Osteoblast (primary cell): ENCODE measurements at regions not wholly inside any gene's neighbourhood (a gene's known extent, or its start where the extent isn't known, plus 50 kb on each side); places are given as distances from the start of the nearest gene placed in this dataset.

Experiments
- DNase-seq: peaks from one replicate; pipeline ENCODE4 v3.0.0; 2011; ENCODE audit warnings: low spot score, mixed read lengths; ENCODE audit not compliant: insufficient read length; ENCODE audit errors: missing footprints
- H2AFZ ChIP-seq: 2 replicates; pipeline ENCODE4 v1.6.0; 2011; ENCODE audit warnings: mild to moderate bottlenecking, low read length
- H3K27ac ChIP-seq: 2 replicates; pipeline ENCODE4 v1.5.1; 2011; ENCODE audit warnings: mild to moderate bottlenecking, low read depth, low read length, moderate library complexity
- H3K27me3 ChIP-seq: 2 replicates; pipeline ENCODE4 v1.6.0; 2012; ENCODE audit warnings: mild to moderate bottlenecking, control low read depth, inconsistent platforms, low read length, moderate library complexity; ENCODE audit not compliant: insufficient read depth
- H3K36me3 ChIP-seq: 2 replicates; pipeline ENCODE4 v1.5.1; 2011; ENCODE audit warnings: mild to moderate bottlenecking, low read length, control low read depth, moderate library complexity; ENCODE audit not compliant: insufficient read depth
- H3K4me1 ChIP-seq: 2 replicates; pipeline ENCODE4 v1.5.1; 2011; ENCODE audit warnings: mild to moderate bottlenecking, low read length, control low read depth, moderate library complexity; ENCODE audit not compliant: insufficient read depth
- H3K4me2 ChIP-seq: 2 replicates; pipeline ENCODE4 v1.6.0; 2011; ENCODE audit warnings: mild to moderate bottlenecking, low read length; ENCODE audit not compliant: insufficient read depth
- H3K4me3 ChIP-seq: fragments of 200-600 bp; sonication (generic); 3 replicates; pipeline ENCODE4 v1.5.1; 2012; ENCODE audit warnings: mild to moderate bottlenecking, low read length, inconsistent platforms; ENCODE audit not compliant: insufficient read depth
- H3K79me2 ChIP-seq: 2 replicates; pipeline ENCODE4 v1.6.0; 2012; ENCODE audit warnings: mild to moderate bottlenecking, low read length, control low read depth, inconsistent platforms; ENCODE audit not compliant: insufficient read depth
- H3K9me3 ChIP-seq: 2 replicates; pipeline ENCODE4 v1.5.1; 2011; ENCODE audit warnings: low read depth, low read length, control low read depth
- H4K20me1 ChIP-seq: 2 replicates; pipeline ENCODE4 v1.6.0; 2012; ENCODE audit warnings: mild to moderate bottlenecking, low read length, control low read depth; ENCODE audit not compliant: insufficient read depth
- CTCF ChIP-seq: IDR thresholded peaks from 2 replicates; pipeline ENCODE4 v1.5.1; 2011; ENCODE audit warnings: mild to moderate bottlenecking, low read depth, low read length, moderate library complexity; ENCODE audit errors: extremely low read depth

GRCh38 chr20:11987526-11987925 lies 69.8 kb downstream of the BTBD3 start:
- no peaks in the 10 kb centered on the region for H3K27me3 ChIP-seq
- H3K36me3 ChIP-seq, result no peaks in the 10 kb centered on the region
- no peak overlapping the region for H2AFZ ChIP-seq
- H4K20me1 ChIP-seq, result no peaks in the 10 kb centered on the region
- TF ChIP-seq CTCF, result no peak
- H3K4me2 ChIP-seq, result no peak overlapping the region
- no peak overlapping the region for H3K4me3 ChIP-seq
- H3K79me2 ChIP-seq, result no peaks in the 10 kb centered on the region
- no peak overlapping the region for H3K27ac ChIP-seq
- H3K4me1 ChIP-seq, result no peaks in the 10 kb centered on the region
- no peaks in the 10 kb centered on the region for H3K9me3 ChIP-seq
- no peak for DNase-seq

GRCh38 chr20:11989018-11989771 lies 71.5 kb downstream of the BTBD3 start:
- no peaks in the 10 kb centered on the region for H3K27me3 ChIP-seq
- no peaks in the 10 kb centered on the region for H4K20me1 ChIP-seq
- TF ChIP-seq CTCF, result no peak

GRCh38 chr20:11992426-11992825 lies 74.7 kb downstream of the BTBD3 start:
- no peaks in the 10 kb centered on the region for H3K27me3 ChIP-seq
- H3K4me2 ChIP-seq, result no peak overlapping the region
- no peak overlapping the region for H3K27ac ChIP-seq
- no peaks in the 10 kb centered on the region for H4K20me1 ChIP-seq
- no peak overlapping the region for H2AFZ ChIP-seq
- no peaks in the 10 kb centered on the region for H3K79me2 ChIP-seq
- no peaks in the 10 kb centered on the region for H3K36me3 ChIP-seq
- no peak for DNase-seq
- H3K4me3 ChIP-seq, result no peak overlapping the region
- TF ChIP-seq CTCF, result no peak
- no peaks in the 10 kb centered on the region for H3K4me1 ChIP-seq
- H3K9me3 ChIP-seq, result no peaks in the 10 kb centered on the region

More at GRCh38 chr20:11989018-11989771, 71.5 kb downstream of the BTBD3 start:
- Histone ChIP-seq H3K36me3 (no peaks in the 10 kb centered on the region), H2AFZ (no peak overlapping the region), H3K4me1 (no peaks in the 10 kb centered on the region), H3K27ac (no peak overlapping the region), H3K4me2 (no peak overlapping the region), H3K79me2 (no peaks in the 10 kb centered on the region), H3K9me3 (no peaks in the 10 kb centered on the region), H3K4me3 (no peak overlapping the region)
- DNase-seq, result no peak

GRCh38 chr20:11993886-11994461 lies 76.3 kb downstream of the BTBD3 start:
- H3K4me2 ChIP-seq, result no peak overlapping the region
- TF ChIP-seq CTCF, result no peak
- no peak for DNase-seq
- H3K4me1 ChIP-seq, result no peaks in the 10 kb centered on the region
- no peaks in the 10 kb centered on the region for H4K20me1 ChIP-seq
- H3K9me3 ChIP-seq, result no peaks in the 10 kb centered on the region
- H3K27ac ChIP-seq, result no peak overlapping the region
- no peak overlapping the region for H2AFZ ChIP-seq
- H3K36me3 ChIP-seq, result no peaks in the 10 kb centered on the region
- H3K4me3 ChIP-seq, result no peak overlapping the region
- no peaks in the 10 kb centered on the region for H3K27me3 ChIP-seq
- no peaks in the 10 kb centered on the region for H3K79me2 ChIP-seq
